Chondrocyte (in vitro differentiated cells): ENCODE measurements at regions not wholly inside any gene's neighbourhood (a gene's known extent, or its start where the extent isn't known, plus 50 kb on each side); places are given as distances from the start of the nearest gene placed in this dataset.

ENCODE experiments used
- DNase-seq: peaks from one replicate; pipeline ENCODE4 v3.0.0; 2021; ENCODE audit warnings: mixed read lengths, low spot score
- H3K27ac Mint-ChIP-seq: one replicate; pipeline ENCODE4 v1.8.0; 2021; ENCODE audit warnings: mild to moderate bottlenecking, moderate library complexity, mixed read lengths; ENCODE audit not compliant: unreplicated experiment
- H3K27me3 Mint-ChIP-seq: 2 replicates; pipeline ENCODE4 v1.8.0; 2021; ENCODE audit warnings: low read depth, mixed read lengths
- H3K36me3 Mint-ChIP-seq: 2 replicates; pipeline ENCODE4 v1.8.0; 2021; ENCODE audit warnings: low read depth, mixed read lengths
- H3K4me1 Mint-ChIP-seq: 2 replicates; pipeline ENCODE4 v1.8.0; 2021; ENCODE audit warnings: low read depth, mild to moderate bottlenecking, mixed read lengths
- H3K4me3 Mint-ChIP-seq: one replicate; pipeline ENCODE4 v1.8.0; 2021; ENCODE audit warnings: mild to moderate bottlenecking, moderate library complexity, mixed read lengths; ENCODE audit not compliant: unreplicated experiment
- H3K9me3 Mint-ChIP-seq: 2 replicates; pipeline ENCODE4 v1.8.0; 2021; ENCODE audit warnings: low read depth, mixed read lengths
- CTCF ChIP-seq: fragments of 200-600 bp; sonication (generic); IDR thresholded peaks from 2 replicates; pipeline ENCODE4 v1.5.0; 2021; ENCODE audit warnings: antibody characterized with exemption, mild to moderate bottlenecking, moderate library complexity

DNA sequence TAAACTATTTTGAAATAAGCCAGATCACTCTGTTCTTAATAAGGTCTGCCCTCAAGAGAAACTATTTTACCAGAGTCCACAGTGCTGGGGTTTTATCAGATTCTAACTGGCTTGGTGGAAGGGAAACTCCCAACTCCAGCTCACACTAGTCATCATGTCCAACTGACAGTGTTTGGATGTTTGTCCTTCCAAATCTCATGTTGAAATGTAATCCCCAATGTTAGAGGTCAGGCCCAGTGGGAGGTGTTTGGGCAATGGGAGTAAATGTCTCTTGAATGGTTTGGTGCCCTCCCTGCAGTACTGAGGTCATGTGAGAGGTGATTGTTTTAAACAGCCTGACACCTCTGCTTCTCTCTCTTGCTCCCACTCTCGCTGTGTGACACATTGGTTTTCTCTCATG is 1301.0 kb upstream of the CDH8 start:
- Mint-ChIP-seq H3K27ac (no peak overlapping the region), H3K4me1 (no peaks in the 10 kb centered on the region), H3K9me3 (peaks cover 6% of the 10 kb centered on the region), H3K4me3 (no peak overlapping the region), H3K27me3 (peaks cover 29% of the 10 kb centered on the region), H3K36me3 (no peaks in the 10 kb centered on the region)
- no peak for TF ChIP-seq CTCF
- no peak for DNase-seq

- Mint-ChIP-seq H3K27me3 (peaks cover 16% of the 10 kb centered on the region), H3K4me1 (no peaks in the 10 kb centered on the region), H3K9me3 (no peaks in the 10 kb centered on the region), H3K4me3 (no peak overlapping the region), H3K36me3 (no peaks in the 10 kb centered on the region), H3K27ac (no peak overlapping the region)
- no peak for TF ChIP-seq CTCF
- no peak for DNase-seq
Observed at GRCh38 chr16:63331111-63331510, 1294.9 kb upstream of the CDH8 start.

DNA sequence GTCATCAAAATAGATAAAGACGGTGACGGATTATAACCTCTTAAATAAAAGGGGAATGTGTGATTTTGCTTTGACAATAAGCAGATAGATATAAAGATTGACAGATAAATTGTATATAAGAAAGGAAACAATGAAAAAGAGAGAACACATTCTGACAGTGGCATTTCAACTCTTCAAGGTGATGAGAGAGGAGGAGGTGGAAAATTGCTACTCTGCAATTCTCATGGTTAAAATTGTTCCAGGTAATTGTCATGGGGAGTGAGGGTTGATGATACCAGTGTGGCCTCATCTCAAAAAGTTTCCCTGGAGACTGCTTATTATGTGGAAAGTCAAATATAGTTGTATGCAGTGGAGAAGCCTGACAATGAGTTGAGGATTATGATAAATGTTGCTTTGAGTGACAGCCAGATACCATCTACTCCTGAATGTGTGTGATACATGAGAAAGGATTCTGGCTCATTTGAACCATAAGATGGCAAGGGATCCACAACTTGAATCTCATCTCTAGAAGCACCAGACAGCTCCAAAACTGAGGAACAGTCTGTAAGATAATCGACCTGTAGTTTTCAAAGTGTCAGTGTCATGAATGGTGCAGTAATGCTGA is 1290.6 kb upstream of the CDH8 start:
- no peak for DNase-seq
- Mint-ChIP-seq H3K4me3 (no peak overlapping the region), H3K36me3 (no peaks in the 10 kb centered on the region), H3K27ac (no peak overlapping the region), H3K9me3 (no peaks in the 10 kb centered on the region), H3K4me1 (no peaks in the 10 kb centered on the region), H3K27me3 (peaks cover 5% of the 10 kb centered on the region)
- no peak for TF ChIP-seq CTCF

DNA sequence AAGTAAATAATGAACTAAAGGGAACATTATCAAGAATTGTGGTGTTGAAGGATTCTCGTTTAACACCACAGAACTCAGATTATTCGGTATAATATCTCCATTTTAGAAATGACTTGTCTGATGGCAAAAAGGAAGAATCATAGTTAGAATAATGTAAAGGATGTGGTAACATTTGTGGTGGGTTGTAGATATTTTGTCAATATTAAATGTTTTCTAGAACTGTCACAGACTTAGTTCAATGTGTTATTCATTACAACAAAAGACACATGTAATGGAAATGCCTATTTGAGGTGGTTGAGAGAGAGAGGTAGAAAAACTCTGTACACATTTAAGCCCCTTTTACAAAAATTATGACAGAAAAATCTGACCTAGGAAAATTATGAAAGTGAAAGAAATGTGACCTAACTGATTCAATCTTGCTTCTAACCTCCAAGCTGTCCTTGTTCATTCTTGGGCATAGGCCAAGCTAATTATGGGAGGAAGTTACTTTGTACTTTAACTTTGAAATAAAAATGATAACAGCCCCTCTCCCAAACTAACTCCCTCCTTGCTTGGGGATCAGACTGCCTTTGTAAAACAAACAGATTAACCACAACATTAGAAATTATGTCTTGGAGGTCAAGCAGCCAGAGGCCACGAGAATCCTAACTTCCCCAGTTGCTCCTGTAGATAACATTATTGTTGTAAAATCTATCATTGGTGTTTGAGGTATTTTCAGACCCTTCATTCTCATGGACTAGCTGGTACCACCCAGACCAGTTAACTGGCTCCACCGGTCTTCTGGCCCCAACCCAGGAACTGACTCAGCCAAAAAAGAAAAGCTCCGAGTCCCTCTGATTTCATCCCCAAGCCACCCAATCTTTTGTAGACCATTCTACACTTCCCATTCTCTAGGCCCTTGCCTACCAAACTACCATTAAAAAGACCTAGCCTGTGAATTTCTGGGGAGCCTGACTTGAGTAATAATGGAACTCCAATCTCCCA is 1287.8 kb upstream of the CDH8 start:
- Mint-ChIP-seq H3K4me1 (no peaks in the 10 kb centered on the region), H3K36me3 (no peaks in the 10 kb centered on the region), H3K27ac (no peak overlapping the region), H3K9me3 (no peaks in the 10 kb centered on the region), H3K4me3 (no peak overlapping the region), H3K27me3 (peaks cover under 1% of the 10 kb centered on the region)
- no peak for DNase-seq
- no peak for TF ChIP-seq CTCF

DNA sequence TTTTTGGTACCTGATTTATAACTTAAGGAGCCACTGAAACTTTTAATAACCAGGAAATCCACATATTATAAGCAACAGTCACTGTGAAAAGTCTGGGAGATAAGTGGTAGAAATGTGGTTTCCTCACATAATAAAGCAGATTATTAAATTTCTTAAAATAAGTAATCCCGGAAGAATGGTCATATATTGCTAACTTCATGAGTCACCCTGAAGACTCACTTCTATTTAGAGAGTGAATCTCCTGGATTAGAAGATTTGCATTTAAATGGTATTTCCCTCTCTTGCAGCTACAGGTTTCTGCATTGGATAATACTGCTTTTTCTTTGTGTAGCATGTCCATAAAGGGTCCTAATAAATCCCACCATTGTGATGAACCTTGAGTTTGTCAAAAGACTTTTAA is 1286.8 kb upstream of the CDH8 start:
- H3K27ac Mint-ChIP-seq: no peak overlapping the region
- H3K36me3 Mint-ChIP-seq: no peaks in the 10 kb centered on the region
- H3K4me1 Mint-ChIP-seq: no peaks in the 10 kb centered on the region
- DNase-seq: no peak
- no peaks in the 10 kb centered on the region for H3K27me3 Mint-ChIP-seq
- H3K9me3 Mint-ChIP-seq: no peaks in the 10 kb centered on the region
- H3K4me3 Mint-ChIP-seq: no peak overlapping the region
- TF ChIP-seq CTCF: no peak
